IPS-NIHi11 (cell line): ENCODE measurements at regions not wholly inside any gene's neighbourhood (a gene's known extent, or its start where the extent isn't known, plus 50 kb on each side); places are given as distances from the start of the nearest gene placed in this dataset.
A peak's percentile ranks its signal among the peaks of the same experiment; 100 is the strongest.

Experiments used
- DNase-seq: peaks from one replicate; pipeline ENCODE4 v3.0.0; 2012; ENCODE audit warnings: mixed read lengths, low spot score

- no peak for DNase-seq
These were observed 345.8 kb upstream of the ROBO2 start for GRCh38 chr3:76694063-76694462.

DNA sequence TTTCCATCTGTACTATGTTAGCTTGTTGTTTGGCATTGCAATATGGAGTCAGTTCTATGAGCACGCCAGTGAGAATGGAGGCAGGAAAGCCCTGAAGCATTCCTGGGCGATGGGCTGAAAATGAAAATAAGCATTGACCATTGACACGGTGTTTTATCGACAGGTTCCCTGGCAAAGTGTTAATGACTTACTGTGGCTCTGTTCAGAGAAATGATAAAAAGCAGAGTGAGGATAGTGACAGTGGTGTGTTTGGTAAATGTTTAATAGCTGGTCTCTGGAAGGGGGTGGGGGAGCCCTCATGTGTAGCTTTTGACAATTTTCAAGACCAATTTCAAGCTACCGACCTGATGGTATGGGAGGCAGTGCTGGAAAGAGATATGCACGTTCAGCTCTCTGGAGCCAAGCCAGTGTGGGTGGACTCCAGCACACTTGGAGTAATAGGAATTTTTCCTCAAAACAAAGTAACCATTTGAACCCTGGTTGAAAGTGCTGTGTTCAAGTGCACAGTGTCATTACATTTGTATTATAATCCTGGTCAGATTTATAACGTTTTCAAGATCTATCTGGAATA, 341.7 kb upstream of the ROBO2 start:
- DNase-seq: no peak

GRCh38 chr3:76699846-76700245, 340.1 kb upstream of the ROBO2 start:
- no peak for DNase-seq

GRCh38 chr3:76700323-76700722, 339.6 kb upstream of the ROBO2 start:
- DNase-seq: no peak

GRCh38 chr3:76702676-76703075, 337.2 kb upstream of the ROBO2 start:
- DNase-seq: no peak

- no peak for DNase-seq
These were observed 324.5 kb upstream of the ROBO2 start for GRCh38 chr3:76715426-76715825.

GRCh38 chr3:76723366-76723765, 316.5 kb upstream of the ROBO2 start:
- DNase-seq: peak; percentile 19

GRCh38 chr3:76724075-76724474, 315.8 kb upstream of the ROBO2 start:
- no peak for DNase-seq

DNA sequence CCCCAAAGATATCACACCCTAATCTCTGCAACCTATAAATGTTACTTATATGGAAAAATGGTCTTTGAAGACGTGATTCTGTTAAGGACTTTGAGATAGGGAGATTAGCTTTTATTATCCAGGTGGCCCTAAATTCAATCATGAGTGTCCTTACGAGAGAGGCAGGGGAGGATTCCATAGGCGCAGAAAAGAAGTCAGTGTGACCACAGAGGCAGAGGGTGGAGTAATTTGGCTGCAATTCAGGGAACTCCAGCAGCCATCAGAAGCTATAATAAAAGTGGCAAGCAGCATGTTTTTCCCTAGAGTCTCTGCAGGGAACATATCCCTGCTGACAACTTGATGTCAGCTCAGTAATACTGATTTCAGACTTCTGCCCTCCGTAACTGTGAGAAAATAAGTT, 315.2 kb upstream of the ROBO2 start:
- DNase-seq: no peak

DNA sequence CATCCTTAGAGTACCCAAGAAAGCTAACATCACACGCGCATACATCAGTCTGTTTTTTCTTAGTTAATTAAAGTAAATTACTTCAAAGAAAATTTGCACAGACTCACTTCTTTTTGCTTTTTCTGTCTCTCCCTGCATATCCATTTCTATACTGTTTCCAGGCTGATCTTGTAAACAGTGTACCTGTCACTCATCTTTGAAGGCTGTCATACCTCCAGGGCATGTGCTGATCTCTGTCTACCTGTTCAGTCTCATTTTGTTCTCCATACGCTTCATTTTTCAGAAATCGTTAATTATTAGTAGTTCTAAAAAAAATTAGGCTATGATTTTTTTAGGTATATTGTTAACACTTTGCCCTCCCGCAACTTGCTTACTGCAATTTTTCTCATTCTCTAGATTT, 313.9 kb upstream of the ROBO2 start:
- no peak for DNase-seq

- DNase-seq: no peak
These were observed 311.5 kb upstream of the ROBO2 start for GRCh38 chr3:76728426-76728825.

- DNase-seq: no peak
These were observed 308.4 kb upstream of the ROBO2 start for GRCh38 chr3:76731471-76731870.

DNA sequence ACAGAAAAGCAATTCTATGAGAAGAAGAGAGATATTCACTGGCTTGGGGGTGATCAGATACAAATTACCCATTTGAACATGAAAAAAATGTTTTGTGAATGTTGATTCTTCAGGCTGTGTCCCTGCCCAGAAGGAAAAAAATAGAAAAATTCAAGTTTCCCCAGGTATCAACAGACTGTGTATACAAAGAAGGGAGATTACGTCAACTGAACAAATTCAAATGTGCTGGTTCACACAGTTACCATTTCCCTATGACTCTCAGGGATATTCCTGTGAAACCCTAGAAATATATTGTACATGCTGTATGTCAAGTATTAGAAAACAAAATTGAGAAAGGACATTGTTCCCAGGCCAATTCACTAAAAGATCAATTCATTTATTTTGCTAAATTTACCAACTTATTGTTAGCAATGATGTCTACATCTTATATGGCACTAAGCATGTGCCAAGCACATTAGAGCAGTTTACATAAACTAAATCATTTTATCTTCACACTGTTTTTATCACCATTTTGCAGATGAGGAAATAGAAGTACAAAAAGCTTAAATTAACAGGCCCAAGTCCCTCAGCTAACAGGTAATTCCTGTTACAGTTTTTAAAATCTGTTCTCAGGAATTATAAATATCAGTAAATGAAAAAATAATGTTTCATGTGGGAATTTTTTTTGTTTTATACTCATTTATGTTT, 306.7 kb upstream of the ROBO2 start:
- DNase-seq: no peak

- DNase-seq: no peak
These were observed 304.7 kb upstream of the ROBO2 start for GRCh38 chr3:76735152-76735551.

DNA sequence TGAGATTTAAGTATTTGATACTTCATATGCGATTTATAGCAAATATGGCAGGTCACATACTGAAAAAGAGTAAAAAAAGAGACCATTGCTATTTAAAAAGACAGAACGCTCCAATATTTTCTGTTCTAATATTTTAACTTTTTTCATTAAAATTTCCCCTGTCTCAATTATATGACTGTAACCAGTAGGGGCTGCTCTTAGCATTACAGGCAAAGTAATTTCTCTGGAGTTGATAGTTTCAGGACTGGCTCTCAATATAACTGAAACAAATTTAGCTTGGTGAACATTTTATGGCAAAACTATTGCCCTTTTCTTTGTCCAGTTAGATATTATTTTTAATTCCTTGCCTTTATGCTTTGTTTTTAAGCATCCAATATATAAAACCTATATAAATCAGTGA, 286.3 kb upstream of the ROBO2 start:
- no peak for DNase-seq

- no peak for DNase-seq
These were observed 285.7 kb upstream of the ROBO2 start for GRCh38 chr3:76754247-76754646.

GRCh38 chr3:76756577-76756976, 283.3 kb upstream of the ROBO2 start:
- DNase-seq: no peak

- DNase-seq: no peak
These were observed 279.6 kb upstream of the ROBO2 start for GRCh38 chr3:76760336-76760735.

DNA sequence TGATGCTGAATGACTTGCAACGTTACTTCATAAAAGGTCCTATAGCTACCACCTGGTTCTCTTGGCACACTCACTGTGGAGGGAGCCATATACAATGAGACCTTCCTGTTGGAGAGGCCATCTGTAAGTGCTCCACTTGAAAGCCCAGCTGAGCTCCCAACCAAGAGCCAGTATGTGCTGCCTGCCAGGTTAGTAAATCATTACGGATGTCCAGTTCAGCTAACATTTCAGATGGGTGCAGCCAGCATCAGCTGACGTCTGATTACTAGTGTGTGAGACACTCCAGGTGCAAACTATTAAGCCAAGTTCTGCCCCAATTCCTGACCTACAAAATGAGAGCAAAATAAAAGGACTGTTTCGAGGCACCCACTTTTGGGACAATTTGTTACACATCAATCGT, 274.4 kb upstream of the ROBO2 start:
- DNase-seq: no peak

DNA sequence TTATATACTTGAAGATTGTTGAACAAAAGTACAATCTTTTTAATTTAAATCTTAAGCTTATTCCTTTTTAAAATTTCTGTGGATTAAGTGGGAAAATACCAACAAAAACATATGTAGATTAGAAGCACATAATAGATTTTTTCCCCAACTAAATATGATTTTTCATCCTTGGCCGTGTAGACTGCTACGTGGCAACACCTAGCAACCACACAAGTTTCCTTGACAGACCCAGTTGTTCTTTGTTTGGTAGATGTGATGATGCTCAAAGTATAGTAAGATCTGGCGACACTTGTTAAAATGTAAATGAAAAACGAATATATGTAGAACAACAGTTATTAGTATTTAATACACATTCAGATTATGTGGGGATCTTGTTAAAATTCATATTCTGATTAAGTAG, 271.0 kb upstream of the ROBO2 start:
- no peak for DNase-seq

GRCh38 chr3:76776927-76777326, 263.0 kb upstream of the ROBO2 start:
- no peak for DNase-seq

DNA sequence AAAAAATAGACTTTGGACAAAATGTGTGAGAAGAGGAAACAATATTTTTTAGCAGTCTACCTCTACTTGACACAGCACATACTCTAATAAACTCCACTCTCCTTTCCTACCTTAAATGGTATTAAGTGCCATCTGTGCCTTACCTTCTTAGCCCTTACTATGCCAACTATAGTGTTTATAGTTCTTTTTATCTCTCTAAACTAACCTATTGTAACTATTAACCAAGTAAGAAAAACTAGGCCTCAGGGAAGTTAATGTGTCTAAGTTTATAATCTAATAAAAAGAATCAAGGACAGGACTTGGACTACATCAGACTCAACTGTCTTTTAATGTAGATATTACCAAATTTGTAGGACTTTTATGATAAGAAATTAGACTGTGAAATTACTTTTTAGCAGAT, 251.7 kb upstream of the ROBO2 start:
- no peak for DNase-seq

GRCh38 chr3:76789237-76789636, 250.7 kb upstream of the ROBO2 start:
- DNase-seq: peak; percentile 10

DNA sequence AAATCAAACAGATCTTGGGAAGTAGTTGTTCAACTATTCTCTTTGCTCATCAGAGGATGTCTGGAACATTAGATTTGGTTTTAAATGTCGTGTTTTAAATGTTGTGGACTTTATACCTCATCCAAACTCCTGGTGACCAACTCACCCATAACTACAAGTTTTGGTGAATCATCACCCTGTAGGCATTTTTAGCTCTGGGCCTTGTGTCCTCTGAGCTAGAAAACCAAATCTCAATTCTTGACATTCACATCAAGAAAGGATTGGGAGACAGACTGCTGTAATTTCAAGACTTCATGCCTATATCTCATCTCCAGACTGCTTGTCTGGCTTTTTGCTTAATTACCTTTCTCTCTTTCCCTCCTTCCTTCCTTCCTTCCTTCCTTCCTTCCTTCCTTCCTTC, 228.5 kb upstream of the ROBO2 start:
- no peak for DNase-seq
